ENCODE measurements at regions not wholly inside any gene's neighbourhood (a gene's known extent, or its start where the extent isn't known, plus 50 kb on each side); places are given as distances from the start of the nearest gene placed in this dataset.

GRCh38 chr3:124384527-124384926 lies 345.7 kb upstream of the UMPS start:
- DNase-seq (ENCODE audit: low read depth, low spot score): no peak
- H3K27ac ChIP-seq: peak overlapping the region; percentile 62

GRCh38 chr3:124385996-124386395 lies 344.3 kb upstream of the UMPS start:
- DNase-seq (ENCODE audit: low read depth, low spot score): no peak
- H3K27ac ChIP-seq: no peak overlapping the region

- DNase-seq (ENCODE audit: low read depth, low spot score): no peak
- H3K27ac ChIP-seq: no peak overlapping the region
These were observed 343.2 kb upstream of the UMPS start for GRCh38 chr3:124386996-124387595.

- H3K27ac ChIP-seq: no peak overlapping the region
- DNase-seq (ENCODE audit: low read depth, low spot score): no peak
These were observed 338.5 kb upstream of the UMPS start for GRCh38 chr3:124391774-124392173.

GRCh38 chr3:124393340-124393739 lies 336.9 kb upstream of the UMPS start:
- DNase-seq (ENCODE audit: low read depth, low spot score): no peak
- no peak overlapping the region for H3K27ac ChIP-seq

GRCh38 chr3:124395162-124395561 lies 335.1 kb upstream of the UMPS start:
- DNase-seq (ENCODE audit: low read depth, low spot score): no peak
- H3K27ac ChIP-seq: no peak overlapping the region

- H3K27ac ChIP-seq: no peak overlapping the region
- no peak for DNase-seq (ENCODE audit: low read depth, low spot score)
These were observed 334.5 kb upstream of the UMPS start for GRCh38 chr3:124395584-124396338.

- no peak for DNase-seq (ENCODE audit: low read depth, low spot score)
- H3K27ac ChIP-seq: no peak overlapping the region
These were observed 333.8 kb upstream of the UMPS start for GRCh38 chr3:124396339-124396950.

GRCh38 chr3:124397088-124397487 lies 333.2 kb upstream of the UMPS start:
- no peak for DNase-seq (ENCODE audit: low read depth, low spot score)
- no peak overlapping the region for H3K27ac ChIP-seq

GRCh38 chr3:124398594-124398993 lies 331.7 kb upstream of the UMPS start:
- no peak overlapping the region for H3K27ac ChIP-seq
- DNase-seq (ENCODE audit: low read depth, low spot score): no peak

- H3K27ac ChIP-seq: no peak overlapping the region
- DNase-seq (ENCODE audit: low read depth, low spot score): no peak
These were observed 328.4 kb upstream of the UMPS start for GRCh38 chr3:124401843-124402242.

- no peak overlapping the region for H3K27ac ChIP-seq
- no peak for DNase-seq (ENCODE audit: low read depth, low spot score)
These were observed 327.5 kb upstream of the UMPS start for GRCh38 chr3:124402791-124403190.

- no peak for DNase-seq (ENCODE audit: low read depth, low spot score)
- H3K27ac ChIP-seq: no peak overlapping the region
These were observed 325.6 kb upstream of the UMPS start for GRCh38 chr3:124404621-124405020.

- DNase-seq (ENCODE audit: low read depth, low spot score): no peak
- H3K27ac ChIP-seq: no peak overlapping the region
These were observed 323.0 kb upstream of the UMPS start for GRCh38 chr3:124407260-124407659.

GRCh38 chr3:124409650-124410275 lies 320.5 kb upstream of the UMPS start:
- H3K27ac ChIP-seq: no peak overlapping the region
- DNase-seq (ENCODE audit: low read depth, low spot score): no peak

GRCh38 chr3:124410471-124410870 lies 319.8 kb upstream of the UMPS start:
- H3K27ac ChIP-seq: no peak overlapping the region
- no peak for DNase-seq (ENCODE audit: low read depth, low spot score)

GRCh38 chr3:124411728-124412127 lies 318.5 kb upstream of the UMPS start:
- no peak for DNase-seq (ENCODE audit: low read depth, low spot score)
- H3K27ac ChIP-seq: no peak overlapping the region

- H3K27ac ChIP-seq: no peak overlapping the region
- DNase-seq (ENCODE audit: low read depth, low spot score): no peak
These were observed 317.6 kb upstream of the UMPS start for GRCh38 chr3:124412644-124413043.

GRCh38 chr3:124413393-124413792 lies 316.9 kb upstream of the UMPS start:
- no peak overlapping the region for H3K27ac ChIP-seq
- DNase-seq (ENCODE audit: low read depth, low spot score): no peak

GRCh38 chr3:124413989-124414598 lies 316.2 kb upstream of the UMPS start:
- no peak for DNase-seq (ENCODE audit: low read depth, low spot score)
- no peak overlapping the region for H3K27ac ChIP-seq

- DNase-seq (ENCODE audit: low read depth, low spot score): no peak
- H3K27ac ChIP-seq: no peak overlapping the region
These were observed 314.7 kb upstream of the UMPS start for GRCh38 chr3:124415446-124415960.

Measured in epithelial cell of prostate (primary cell).